ENCODE measurements at regions not wholly inside any gene's neighbourhood (a gene's known extent, or its start where the extent isn't known, plus 50 kb on each side); places are given as distances from the start of the nearest gene placed in this dataset.

DNA sequence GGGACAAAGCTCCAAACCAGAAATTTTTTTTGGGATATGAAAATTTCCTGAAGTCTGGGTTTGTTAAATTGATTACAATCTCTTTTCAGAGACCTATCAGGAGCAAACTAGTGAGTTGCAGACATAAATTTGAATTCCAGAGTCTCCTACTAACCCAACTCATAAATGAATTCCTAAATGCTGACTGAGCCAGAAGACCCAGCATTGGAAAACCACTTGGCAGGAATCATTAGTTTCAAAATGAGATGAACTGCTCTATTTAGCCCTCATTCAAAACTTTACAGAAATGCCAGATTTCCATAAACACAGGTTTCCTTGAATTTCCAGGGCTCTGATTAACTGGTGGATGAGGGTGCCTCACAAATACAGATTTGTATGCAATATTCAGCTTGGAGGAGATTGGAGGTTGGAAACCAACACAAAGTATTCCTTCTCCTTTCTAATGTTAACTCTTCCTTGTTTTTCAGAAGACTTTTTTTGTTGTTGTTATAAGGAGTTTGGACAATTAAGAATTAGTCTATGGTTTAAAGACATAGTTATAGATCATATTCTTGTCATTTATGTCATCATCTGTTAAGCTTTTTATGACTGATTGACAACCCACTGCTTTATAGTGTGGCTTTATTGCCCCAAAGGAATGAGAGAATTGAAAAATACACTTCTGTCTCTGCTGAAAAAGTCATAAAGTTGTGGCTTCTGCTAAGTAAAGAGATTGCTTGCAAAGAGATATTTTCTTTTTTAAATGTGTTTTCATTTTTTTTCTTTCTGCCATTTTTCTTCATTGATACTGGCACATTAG, 222.8 kb downstream of the HLX start:
- peak; percentile 85 for DNase-seq (ENCODE audit: low read depth)

GRCh38 chr1:221104596-221104995, 225.4 kb downstream of the HLX start:
- H3K4me3 ChIP-seq (ENCODE audit: low read length): no peak overlapping the region
- DNase-seq (ENCODE audit: low read depth): no peak
- TF ChIP-seq, protein P1, sequence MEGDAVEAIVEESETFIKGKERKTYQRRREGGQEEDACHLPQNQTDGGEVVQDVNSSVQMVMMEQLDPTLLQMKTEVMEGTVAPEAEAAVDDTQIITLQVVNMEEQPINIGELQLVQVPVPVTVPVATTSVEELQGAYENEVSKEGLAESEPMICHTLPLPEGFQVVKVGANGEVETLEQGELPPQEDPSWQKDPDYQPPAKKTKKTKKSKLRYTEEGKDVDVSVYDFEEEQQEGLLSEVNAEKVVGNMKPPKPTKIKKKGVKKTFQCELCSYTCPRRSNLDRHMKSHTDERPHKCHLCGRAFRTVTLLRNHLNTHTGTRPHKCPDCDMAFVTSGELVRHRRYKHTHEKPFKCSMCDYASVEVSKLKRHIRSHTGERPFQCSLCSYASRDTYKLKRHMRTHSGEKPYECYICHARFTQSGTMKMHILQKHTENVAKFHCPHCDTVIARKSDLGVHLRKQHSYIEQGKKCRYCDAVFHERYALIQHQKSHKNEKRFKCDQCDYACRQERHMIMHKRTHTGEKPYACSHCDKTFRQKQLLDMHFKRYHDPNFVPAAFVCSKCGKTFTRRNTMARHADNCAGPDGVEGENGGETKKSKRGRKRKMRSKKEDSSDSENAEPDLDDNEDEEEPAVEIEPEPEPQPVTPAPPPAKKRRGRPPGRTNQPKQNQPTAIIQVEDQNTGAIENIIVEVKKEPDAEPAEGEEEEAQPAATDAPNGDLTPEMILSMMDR (conservative IDR thresholded peaks at IDR 0.05; ENCODE audit: low read length): no peak

More for the DNA sequence above, 222.8 kb downstream of the HLX start:
- TF ChIP-seq, protein P1 (conservative IDR thresholded peaks at IDR 0.05; ENCODE audit: low read length): no peak
- no peak overlapping the region for H3K4me3 ChIP-seq (ENCODE audit: low read length)

DNA sequence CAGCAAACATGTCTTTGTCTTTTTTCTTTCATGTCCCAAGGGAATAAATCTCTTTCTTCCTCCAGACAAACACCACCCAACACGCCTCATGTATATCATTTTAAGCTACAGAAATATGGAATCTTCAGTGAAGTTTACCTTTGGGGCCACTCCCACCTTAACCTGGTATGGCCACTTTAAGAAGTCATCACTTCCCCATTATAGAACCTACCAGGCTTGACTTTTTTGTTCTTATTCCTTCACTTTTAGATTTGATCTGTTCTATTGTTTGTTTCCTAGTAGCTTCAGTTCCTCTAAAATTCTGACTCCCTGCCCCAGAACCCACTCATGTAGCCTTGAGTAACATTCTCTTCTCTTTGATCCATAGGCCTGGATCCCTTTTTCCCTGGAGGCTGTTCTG, 226.3 kb downstream of the HLX start:
- no peak overlapping the region for H3K4me3 ChIP-seq (ENCODE audit: low read length)
- TF ChIP-seq, protein P1 (conservative IDR thresholded peaks at IDR 0.05; ENCODE audit: low read length): no peak
- DNase-seq (ENCODE audit: low read depth): no peak

GRCh38 chr1:221106616-221107015, 227.4 kb downstream of the HLX start:
- no peak overlapping the region for H3K4me3 ChIP-seq (ENCODE audit: low read length)

GRCh38 chr1:221109930-221110329, 230.7 kb downstream of the HLX start:
- no peak overlapping the region for H3K4me3 ChIP-seq (ENCODE audit: low read length)
- TF ChIP-seq, protein P1 (conservative IDR thresholded peaks at IDR 0.05; ENCODE audit: low read length): no peak
- no peak for DNase-seq (ENCODE audit: low read depth)

More at GRCh38 chr1:221106616-221107015, 227.4 kb downstream of the HLX start:
- DNase-seq (ENCODE audit: low read depth): no peak
- TF ChIP-seq, protein P1 (conservative IDR thresholded peaks at IDR 0.05; ENCODE audit: low read length): no peak

DNA sequence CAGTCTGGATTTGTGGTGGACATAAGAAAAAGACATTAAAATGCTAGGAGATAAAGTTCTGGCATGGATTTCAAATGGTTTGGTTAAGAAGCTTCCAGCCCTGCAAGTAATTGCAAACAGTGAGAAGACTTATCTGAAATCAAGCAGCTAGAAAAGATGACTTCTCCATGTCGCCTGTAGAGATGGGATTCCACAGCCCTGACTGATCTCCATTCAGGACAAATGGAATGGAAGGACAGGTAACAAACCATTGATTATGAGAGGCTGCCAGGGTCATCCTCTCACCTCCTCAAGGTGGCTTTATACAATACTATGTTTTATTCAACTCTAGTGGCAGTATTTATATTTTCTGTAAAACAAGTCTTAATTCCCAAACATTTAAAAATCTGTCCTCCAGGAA, 237.9 kb downstream of the HLX start:
- TF ChIP-seq, protein P1 (conservative IDR thresholded peaks at IDR 0.05; ENCODE audit: low read length): no peak
- H3K4me3 ChIP-seq (ENCODE audit: low read length): no peak overlapping the region
- no peak for DNase-seq (ENCODE audit: low read depth)

- TF ChIP-seq, protein P1 (conservative IDR thresholded peaks at IDR 0.05; ENCODE audit: low read length): no peak; the same call in 1 of the 2 replicates
- peak; percentile 84 for DNase-seq (ENCODE audit: low read depth)
- no peak overlapping the region for H3K4me3 ChIP-seq (ENCODE audit: low read length)
Measured at GRCh38 chr1:221117548-221117951, 238.3 kb downstream of the HLX start.

All from AG10803 (cell line).